ENCODE measurements at regions not wholly inside any gene's neighbourhood (a gene's known extent, or its start where the extent isn't known, plus 50 kb on each side); places are given as distances from the start of the nearest gene placed in this dataset.
"Not testable (repeated sequence)": the region's sequence is repeated elsewhere in the genome, so short reads cannot be mapped to it uniquely, and the experiment has no call there.

GRCh38 chr16:61128545-61129323 lies 907.5 kb downstream of the CDH8 start:
- no peaks in the 10 kb centered on the region for H3K36me3 ChIP-seq
- no peak overlapping the region for H3K4me3 ChIP-seq
- no peak for TF ChIP-seq CTCF (IDR thresholded peaks at IDR 0.05)
- no peak overlapping the region for H3K27ac ChIP-seq
- H3K27me3 ChIP-seq, result no peaks in the 10 kb centered on the region
- DNase-seq (ENCODE audit: low spot score in 2 of 2), result no peak
- intact Hi-C loops (cut with DNase I), result no loop called here
- no peaks in the 10 kb centered on the region for H3K4me1 ChIP-seq
- H3K9me3 ChIP-seq, result no peaks in the 10 kb centered on the region

- Histone ChIP-seq H3K27ac (no peak overlapping the region), H3K9me3 (no peaks in the 10 kb centered on the region), H3K4me3 (no peak overlapping the region), H3K36me3 (no peaks in the 10 kb centered on the region), H3K27me3 (no peaks in the 10 kb centered on the region), H3K4me1 (no peaks in the 10 kb centered on the region)
- intact Hi-C loops (cut with DNase I), result no loop called here
- DNase-seq (ENCODE audit: low spot score in 2 of 2), result no peak
- no peak for TF ChIP-seq CTCF (IDR thresholded peaks at IDR 0.05)
Observed at GRCh38 chr16:61105544-61105943, 930.7 kb downstream of the CDH8 start.

- intact Hi-C loops (cut with DNase I), result no loop called here
Observed at GRCh38 chr16:61098505-61098904, 937.7 kb downstream of the CDH8 start.

GRCh38 chr16:61091300-61091699 lies 944.9 kb downstream of the CDH8 start:
- H3K9me3 ChIP-seq; H3K4me1 ChIP-seq; H3K4me3 ChIP-seq; DNase-seq (ENCODE audit: low spot score in 2 of 2); intact Hi-C loops (cut with DNase I); H3K27me3 ChIP-seq; H3K27ac ChIP-seq; H3K36me3 ChIP-seq: not testable (repeated sequence)

More at GRCh38 chr16:61098505-61098904, 937.7 kb downstream of the CDH8 start:
- H3K27me3 ChIP-seq, result no peaks in the 10 kb centered on the region
- no peak overlapping the region for H3K4me3 ChIP-seq
- H3K27ac ChIP-seq, result no peak overlapping the region
- H3K36me3 ChIP-seq, result no peaks in the 10 kb centered on the region
- no peak for DNase-seq (ENCODE audit: low spot score in 2 of 2)
- no peaks in the 10 kb centered on the region for H3K4me1 ChIP-seq
- H3K9me3 ChIP-seq, result no peaks in the 10 kb centered on the region
- TF ChIP-seq CTCF (IDR thresholded peaks at IDR 0.05), result no peak

GRCh38 chr16:61083711-61084110 lies 952.5 kb downstream of the CDH8 start:
- Histone ChIP-seq H3K36me3 (no peaks in the 10 kb centered on the region), H3K9me3 (no peaks in the 10 kb centered on the region), H3K27me3 (no peaks in the 10 kb centered on the region), H3K4me3 (no peak overlapping the region), H3K27ac (no peak overlapping the region), H3K4me1 (no peaks in the 10 kb centered on the region)
- no peak for TF ChIP-seq CTCF (IDR thresholded peaks at IDR 0.05)
- intact Hi-C loops (cut with DNase I), result no loop called here
- no peak for DNase-seq (ENCODE audit: low spot score in 2 of 2)

- DNase-seq (ENCODE audit: low spot score in 2 of 2), result no peak
- TF ChIP-seq CTCF (IDR thresholded peaks at IDR 0.05), result no peak
- no peaks in the 10 kb centered on the region for H3K36me3 ChIP-seq
- H3K4me3 ChIP-seq, result no peak overlapping the region
- no peaks in the 10 kb centered on the region for H3K9me3 ChIP-seq
- H3K27ac ChIP-seq, result no peak overlapping the region
- H3K27me3 ChIP-seq, result no peaks in the 10 kb centered on the region
- intact Hi-C loops (cut with DNase I), result no loop called here
- H3K4me1 ChIP-seq, result no peaks in the 10 kb centered on the region
Observed at GRCh38 chr16:61074324-61074723, 961.9 kb downstream of the CDH8 start.
